ENCODE measurements at regions not wholly inside any gene's neighbourhood (a gene's known extent, or its start where the extent isn't known, plus 50 kb on each side); places are given as distances from the start of the nearest gene placed in this dataset.

- no peak overlapping the region for H3K4me3 ChIP-seq
- no peaks in the 10 kb centered on the region for H3F3A ChIP-seq (replicated peaks; ENCODE audit: low read depth)
- no peak overlapping the region for H3K4me2 ChIP-seq
- ATAC-seq (no peak), DNase-seq (ENCODE audit: low spot score) (no peak)
- H3K79me2 ChIP-seq (replicated peaks; ENCODE audit: insufficient read depth), result no peaks in the 10 kb centered on the region
- no peak for TF ChIP-seq ZNF462 (CRISPR knock-in tag; IDR thresholded peaks at IDR 0.05)
- no peak for TF ChIP-seq JUNB (IDR thresholded peaks at IDR 0.05; ENCODE audit: unreplicated experiment)
- TF ChIP-seq ETS1 (IDR thresholded peaks at IDR 0.05), result no peak
- no peak for TF ChIP-seq ZNF114 (CRISPR knock-in tag; IDR thresholded peaks at IDR 0.05)
- no peak for TF ChIP-seq STAT1 (IDR thresholded peaks at IDR 0.05; ENCODE audit: unreplicated experiment)
- TF ChIP-seq POLR2AphosphoS5 (IDR thresholded peaks at IDR 0.05; ENCODE audit: low read depth), result no peak
- no peak for TF ChIP-seq EZH2 (IDR thresholded peaks at IDR 0.05; ENCODE audit: low read depth, unreplicated experiment)
- TF ChIP-seq REST (IDR thresholded peaks at IDR 0.05; ENCODE audit: unreplicated experiment), result no peak
- TF ChIP-seq CTCF (conservative IDR thresholded peaks at IDR 0.05; ENCODE audit: low read depth in 2 of 2), result no peak
- no peak for TF ChIP-seq ZNF331 (CRISPR knock-in tag; IDR thresholded peaks at IDR 0.05; ENCODE audit: low read depth)
- TF ChIP-seq CREB1 (CRISPR knock-in tag; IDR thresholded peaks at IDR 0.05; ENCODE audit: low read depth), result no peak
- no peak for TF ChIP-seq NANOG (IDR thresholded peaks at IDR 0.05; ENCODE audit: borderline replicate concordance)
- no peak for TF ChIP-seq EZH2phosphoT487 (IDR thresholded peaks at IDR 0.05; ENCODE audit: unreplicated experiment)
- H3K9me2 ChIP-seq (ENCODE audit: insufficient read depth), result no peaks in the 10 kb centered on the region; the same call in 1 of the 2 replicates
- H3K27me3 Mint-ChIP-seq (ENCODE audit: insufficient read depth, low read depth, poor library complexity), result no peaks in the 10 kb centered on the region
- H4K20me1 ChIP-seq (replicated peaks; ENCODE audit: insufficient read depth), result no peaks in the 10 kb centered on the region
- H3K4me3 Mint-ChIP-seq, result no peak overlapping the region
- H3K9me3 Mint-ChIP-seq, result no peaks in the 10 kb centered on the region
- H3K4me1 ChIP-seq (ENCODE audit: insufficient read depth), result no peaks in the 10 kb centered on the region
- H3K4me1 Mint-ChIP-seq, result no peaks in the 10 kb centered on the region
- H2AFZ ChIP-seq, result no peak overlapping the region
- no peak overlapping the region for H3K27ac ChIP-seq (ENCODE audit: low read depth)
- H3K27me3 ChIP-seq (ENCODE audit: insufficient read depth), result no peaks in the 10 kb centered on the region
- H3K36me3 Mint-ChIP-seq (ENCODE audit: low read depth), result no peaks in the 10 kb centered on the region
- no peaks in the 10 kb centered on the region for H3K36me3 ChIP-seq (ENCODE audit: insufficient read depth)
- H3K27ac Mint-ChIP-seq, result no peak overlapping the region
Observed at GRCh38 chr2:184186436-184186835, 411.9 kb upstream of the ZNF804A start.

Measured in GM23338 (cell line).